ENCODE measurements at regions not wholly inside any gene's neighbourhood (a gene's known extent, or its start where the extent isn't known, plus 50 kb on each side); places are given as distances from the start of the nearest gene placed in this dataset.

DNA sequence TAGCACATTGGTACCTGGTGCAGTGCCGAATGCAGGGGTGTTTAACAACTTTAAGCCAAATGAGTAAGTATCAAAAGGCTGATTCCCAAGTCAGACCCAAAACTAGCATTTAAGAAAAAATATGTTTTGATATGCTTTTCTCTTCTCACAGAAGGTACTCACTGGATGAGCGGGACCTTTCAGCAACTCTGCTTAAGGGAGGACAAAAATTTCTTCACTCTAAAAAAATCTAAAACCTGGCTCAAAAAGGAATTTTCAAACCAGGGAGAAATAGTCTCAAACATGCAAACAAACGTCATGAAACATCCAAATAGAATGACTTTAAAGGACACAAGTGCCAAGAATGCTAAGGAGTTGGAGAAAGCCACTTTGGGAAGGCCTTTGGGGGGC is 962.1 kb downstream of the KCNMA1 start (continued):
- TF ChIP-seq CHD7 (IDR thresholded peaks at IDR 0.05; ENCODE audit: insufficient replicate concordance, low read length) (no peak), ASH2L (IDR thresholded peaks at IDR 0.05; ENCODE audit: low read length) (no peak), BACH1 (IDR thresholded peaks at IDR 0.05; ENCODE audit: low read length) (no peak), HDAC2 (IDR thresholded peaks at IDR 0.05; ENCODE audit: borderline replicate concordance in 1 of 2, low read depth in 2 of 2, low read length in 2 of 2) (no peak), GTF2F1 (IDR thresholded peaks at IDR 0.05; ENCODE audit: borderline replicate concordance, low read depth, low read length) (no peak), YY1 (IDR thresholded peaks at IDR 0.05; ENCODE audit: low read depth, low read length) (no peak), BCL11A (IDR thresholded peaks at IDR 0.05; ENCODE audit: low read depth in 2 of 2, low read length in 2 of 2) (no peak), RNF2 (IDR thresholded peaks at IDR 0.05; ENCODE audit: borderline replicate concordance, low read depth, low read length, missing control alignments, poor library complexity, severe bottlenecking) (no peak)
